GM12891 (cell line): ENCODE measurements at regions not wholly inside any gene's neighbourhood (a gene's known extent, or its start where the extent isn't known, plus 50 kb on each side); places are given as distances from the start of the nearest gene placed in this dataset.

Source experiments
- PAX5 ChIP-seq: IDR thresholded peaks from 2 replicates; pipeline ENCODE4 v1.6.1; 2011; ENCODE audit warnings: low read length, moderate library complexity, mild to moderate bottlenecking; ENCODE audit not compliant: insufficient read depth, severe bottlenecking
- POLR2A ChIP-seq: IDR thresholded peaks from 2 replicates; pipeline ENCODE4 v1.6.1; 2011; ENCODE audit warnings: low read depth, low read length, control low read depth
- POLR2AphosphoS5 ChIP-seq: IDR thresholded peaks from 2 replicates; pipeline ENCODE4 v1.6.1; 2011; ENCODE audit warnings: low read depth, low read length, control low read depth
- POU2F2 ChIP-seq: IDR thresholded peaks from 2 replicates; pipeline ENCODE4 v1.6.1; 2011; ENCODE audit warnings: low read depth, mild to moderate bottlenecking, control low read depth, low read length, moderate library complexity
- SPI1 ChIP-seq: IDR thresholded peaks from 2 replicates; pipeline ENCODE4 v1.6.1; 2011; ENCODE audit warnings: low read depth, low read length, control low read depth
- TAF1 ChIP-seq: IDR thresholded peaks from 2 replicates; pipeline ENCODE4 v1.6.1; 2011; ENCODE audit warnings: low read depth, low read length, control low read depth

GRCh38 chr16:73560497-73560896 is 512.6 kb upstream of the ZFHX3 start:
- TF ChIP-seq POLR2AphosphoS5 = no peak
- no peak for TF ChIP-seq POLR2A
- TF ChIP-seq TAF1 = no peak
- TF ChIP-seq SPI1 = no peak
- TF ChIP-seq PAX5 = no peak
- no peak for TF ChIP-seq POU2F2
